IMR-90 (cell line): ENCODE measurements at regions not wholly inside any gene's neighbourhood (a gene's known extent, or its start where the extent isn't known, plus 50 kb on each side); places are given as distances from the start of the nearest gene placed in this dataset.

Source experiments
- ATAC-seq: fragments of 200-7000 bp; cut with Tn5 transposase; 2 replicates; pipeline ENCODE4 v1.9.1; 2020; ENCODE audit warnings: low read depth, mild to moderate bottlenecking, moderate library complexity
- BruUV-seq: library from RNA; stranded (reverse); fragments of 400-500 nt; replicated peaks from 2 replicates; lab custom pipeline; 2021; lab: Mats Ljungman, UMichigan
- CTCF ChIA-PET: fragments of 300-600 bp; formaldehyde crosslinking; extraction: SDS; loops from one replicate; lab custom pipeline; 2021; ENCODE audit warnings: antibody characterized with exemption; lab: Yijun Ruan, JAX
- POLR2A ChIA-PET: fragments of 300-600 bp; sonication (Branson Sonifier 250); formaldehyde crosslinking; loops from one replicate; lab custom pipeline; 2022; ENCODE audit warnings: antibody characterized with exemption; ENCODE audit not compliant: unreplicated experiment; lab: Charles Lee
- DNase-seq: peaks from one replicate; pipeline ENCODE4 v3.0.0; 2013
- H2AFZ ChIP-seq: replicated peaks from 2 replicates; pipeline ENCODE3; 2013; ENCODE audit warnings: low read length, mild to moderate bottlenecking; ENCODE audit not compliant: poor library complexity
- H2AK5ac ChIP-seq: 2 replicates; pipeline ENCODE4 v1.6.1; 2013; ENCODE audit warnings: low read depth, low read length, inconsistent platforms
- H2AK9ac ChIP-seq: replicated peaks from 2 replicates; pipeline ENCODE3; 2013; ENCODE audit warnings: mild to moderate bottlenecking, low read depth, low read length, moderate library complexity; ENCODE audit not compliant: poor library complexity
- H2BK120ac ChIP-seq: 2 replicates; pipeline ENCODE4 v1.6.1; 2013; ENCODE audit warnings: low read depth, low read length, inconsistent platforms
- H2BK15ac ChIP-seq: 3 replicates; pipeline ENCODE4 v1.6.1; 2013; ENCODE audit warnings: low read depth, low read length, inconsistent platforms
- H2BK20ac ChIP-seq: 2 replicates; pipeline ENCODE4 v1.6.1; 2013; ENCODE audit warnings: low read depth, mild to moderate bottlenecking, inconsistent platforms, low read length, moderate library complexity
- H2BK5ac ChIP-seq: 2 replicates; pipeline ENCODE4 v1.6.1; 2013; ENCODE audit warnings: mild to moderate bottlenecking, low read depth, low read length, inconsistent platforms; ENCODE audit not compliant: poor library complexity, severe bottlenecking
- H3K14ac ChIP-seq: replicated peaks from 2 replicates; pipeline ENCODE4 v1.6.1; 2013; ENCODE audit warnings: low read depth, low read length, inconsistent platforms
- H3K18ac ChIP-seq: 2 replicates; pipeline ENCODE4 v1.6.1; 2013; ENCODE audit warnings: low read depth, low read length, control low read depth
- H3K23ac ChIP-seq: 2 replicates; pipeline ENCODE4 v1.6.1; 2013; ENCODE audit warnings: low read depth, low read length, inconsistent platforms
- H3K27ac ChIP-seq: 2 replicates; pipeline ENCODE4 v1.5.1; 2013; ENCODE audit warnings: mild to moderate bottlenecking, control low read depth, low read length; ENCODE audit not compliant: insufficient read depth
- H3K27me3 ChIP-seq: 2 replicates; pipeline ENCODE4 v1.6.1; 2013; ENCODE audit warnings: low read length; ENCODE audit not compliant: control insufficient read depth, insufficient read depth
- H3K36me3 ChIP-seq: 2 replicates; pipeline ENCODE4 v1.6.1; 2013; ENCODE audit warnings: low read length, mixed read lengths; ENCODE audit not compliant: control insufficient read depth, insufficient read depth
- H3K4ac ChIP-seq: 2 replicates; pipeline ENCODE4 v1.6.1; 2013; ENCODE audit warnings: low read depth, low read length, inconsistent platforms
- H3K4me1 ChIP-seq: 2 replicates; pipeline ENCODE4 v1.6.1; 2013; ENCODE audit warnings: low read length, mixed read lengths; ENCODE audit not compliant: control insufficient read depth, insufficient read depth
- H3K4me2 ChIP-seq: 2 replicates; pipeline ENCODE4 v1.6.1; 2013; ENCODE audit warnings: low read depth, mild to moderate bottlenecking, control low read depth, low read length, moderate library complexity
- H3K4me3 ChIP-seq: 2 replicates; pipeline ENCODE4 v1.5.1; 2013; ENCODE audit warnings: low read depth, mild to moderate bottlenecking, control low read depth, low read length, moderate library complexity; ENCODE audit not compliant: insufficient read depth
- H3K56ac ChIP-seq: 2 replicates; pipeline ENCODE4 v1.6.1; 2013; ENCODE audit warnings: low read length, inconsistent platforms; ENCODE audit not compliant: insufficient read depth; ENCODE audit errors: extremely low read depth
- H3K79me1 ChIP-seq, 2 experiments: 2 replicates each; pipeline ENCODE4 v1.6.1; 2013; ENCODE audit warnings: low read length in 2 of 2, inconsistent platforms in 1 of 2, low read depth in 1 of 2
- H3K9ac ChIP-seq: 2 replicates; pipeline ENCODE4 v1.6.1; 2013; ENCODE audit warnings: low read depth, low read length, control low read depth
- H3K9me1 ChIP-seq: 2 replicates; pipeline ENCODE4 v1.6.1; 2013; ENCODE audit warnings: low read length, inconsistent platforms; ENCODE audit not compliant: insufficient read depth
- H3K9me3 ChIP-seq: 2 replicates; pipeline ENCODE4 v1.6.1; 2013; ENCODE audit warnings: low read length; ENCODE audit not compliant: control insufficient read depth, insufficient read depth
- H4K20me1 ChIP-seq: 2 replicates; pipeline ENCODE4 v1.6.1; 2013; ENCODE audit warnings: low read length, inconsistent platforms; ENCODE audit not compliant: insufficient read depth
- H4K5ac ChIP-seq: 2 replicates; pipeline ENCODE4 v1.6.1; 2013; ENCODE audit warnings: mild to moderate bottlenecking, low read depth, low read length, control low read depth
- H4K8ac ChIP-seq, 2 experiments: 2 replicates each; pipeline ENCODE4 v1.6.1; 2013; ENCODE audit warnings: low read depth in 2 of 2, low read length in 2 of 2, control low read depth in 1 of 2, inconsistent platforms in 1 of 2
- H4K91ac ChIP-seq: 2 replicates; pipeline ENCODE4 v1.6.1; 2013; ENCODE audit warnings: low read depth, low read length, inconsistent platforms; ENCODE audit not compliant: insufficient read depth
- MAZ ChIP-seq: IDR thresholded peaks from 2 replicates; pipeline ENCODE4 v1.6.1; 2012; ENCODE audit warnings: low read depth, mild to moderate bottlenecking, low read length, improper control_type of control experiment, moderate library complexity, borderline replicate concordance
- dilution Hi-C: fragments of 300-500 bp; cut with HindIII; formaldehyde crosslinking; loops from one replicate; pipeline ENCODE4 v1.14.3; 2018; ENCODE audit warnings: low sequenced_read_pairs; ENCODE audit not compliant: unreplicated experiment
- in situ Hi-C: fragments of 300-500 bp; cut with MboI; formaldehyde crosslinking; loops from 3 replicates; pipeline ENCODE4 v1.14.3; 2019; ENCODE audit warnings: low sequenced_read_pairs, inconsistent platforms, mixed read lengths
- intact Hi-C: fragments of 100-400 bp; cut with micrococcal nuclease; formaldehyde crosslinking; loops from 2 replicates; pipeline ENCODE4 v1.10.0; 2022

GRCh38 chr12:113581342-113581741, 109.7 kb upstream of the LHX5 start:
- TF ChIP-seq MAZ, result no peak
- ChIA-PET CTCF (no interaction called here), POLR2A (no interaction called here)
- Histone ChIP-seq H3K79me1 (no peaks in the 10 kb centered on the region), H3K4ac (no peak overlapping the region), H3K23ac (no peak overlapping the region), H3K56ac (no peak overlapping the region), H3K18ac (no peak overlapping the region), H3K9me3 (peaks cover 2% of the 10 kb centered on the region; the same call in 1 of the 2 replicates), H4K20me1 (no peaks in the 10 kb centered on the region), H2BK20ac (no peak overlapping the region), H4K8ac (no peak overlapping the region), H4K5ac (no peak overlapping the region), H2AFZ (no peak overlapping the region), H3K4me3 (no peak overlapping the region), H3K4me2 (no peak overlapping the region), H3K4me1 (no peaks in the 10 kb centered on the region), H3K27ac (no peak overlapping the region), H3K27me3 (no peaks in the 10 kb centered on the region), H3K9ac (no peak overlapping the region), H2BK5ac (no peak overlapping the region), H2BK15ac (no peak overlapping the region), H3K36me3 (no peaks in the 10 kb centered on the region), H3K9me1 (no peaks in the 10 kb centered on the region), H2BK120ac (no peak overlapping the region), H4K91ac (no peak overlapping the region), H2AK9ac (no peak overlapping the region), H3K14ac (no peak overlapping the region), H2AK5ac (no peak overlapping the region)
- in situ Hi-C loops (no loop called here), intact Hi-C loops (no loop called here), dilution Hi-C loops (no loop called here)
- ATAC-seq, result no peak
- no peak for DNase-seq
- BruUV-seq, result no TSS peak
